ENCODE measurements at regions not wholly inside any gene's neighbourhood (a gene's known extent, or its start where the extent isn't known, plus 50 kb on each side); places are given as distances from the start of the nearest gene placed in this dataset.
A peak's percentile ranks its signal among the peaks of the same experiment; 100 is the strongest.

GRCh38 chr13:76745261-76746200, 140.7 kb downstream of the KCTD12 start:
- DNase-seq, result no peak

DNA sequence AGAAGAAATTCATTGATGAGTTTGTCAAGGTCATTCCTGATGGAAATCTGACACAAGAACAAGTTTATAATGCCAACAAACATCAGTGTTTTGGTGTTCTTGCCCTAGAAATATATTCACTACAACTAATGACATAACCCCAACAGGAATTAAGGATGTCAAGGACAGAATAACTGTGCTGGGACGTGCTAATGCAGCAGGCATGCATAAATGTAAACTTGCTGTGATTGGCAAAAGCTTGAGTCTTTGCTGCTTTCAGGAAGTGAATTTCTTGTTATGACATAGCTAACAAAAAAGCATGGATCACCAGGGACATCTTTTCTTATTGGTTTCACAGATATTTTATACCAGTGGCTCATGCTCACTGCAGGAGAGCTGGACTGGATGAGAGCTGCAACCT, 144.6 kb downstream of the KCTD12 start:
- no peak for DNase-seq

GRCh38 chr13:76741046-76741445, 145.2 kb downstream of the KCTD12 start:
- DNase-seq, result no peak

DNA sequence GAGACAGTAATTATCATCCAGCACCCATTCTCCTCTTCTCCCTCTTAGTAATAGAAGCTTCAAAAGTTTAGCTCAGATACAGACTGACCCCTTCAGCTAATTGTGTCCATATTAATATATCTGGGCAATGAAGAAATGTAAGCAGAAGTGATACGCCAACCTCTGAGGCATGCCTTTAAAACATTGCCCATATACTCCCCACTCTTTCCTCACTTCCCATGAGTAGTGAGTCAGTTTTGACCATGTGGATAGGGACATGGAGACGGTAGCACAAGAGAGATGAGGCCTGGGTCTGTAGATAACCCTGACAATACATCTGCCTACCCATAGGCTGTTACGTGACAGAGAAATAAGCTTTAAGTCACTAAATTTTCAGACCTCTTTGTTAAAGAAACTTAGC, 147.6 kb downstream of the KCTD12 start:
- no peak for DNase-seq

DNA sequence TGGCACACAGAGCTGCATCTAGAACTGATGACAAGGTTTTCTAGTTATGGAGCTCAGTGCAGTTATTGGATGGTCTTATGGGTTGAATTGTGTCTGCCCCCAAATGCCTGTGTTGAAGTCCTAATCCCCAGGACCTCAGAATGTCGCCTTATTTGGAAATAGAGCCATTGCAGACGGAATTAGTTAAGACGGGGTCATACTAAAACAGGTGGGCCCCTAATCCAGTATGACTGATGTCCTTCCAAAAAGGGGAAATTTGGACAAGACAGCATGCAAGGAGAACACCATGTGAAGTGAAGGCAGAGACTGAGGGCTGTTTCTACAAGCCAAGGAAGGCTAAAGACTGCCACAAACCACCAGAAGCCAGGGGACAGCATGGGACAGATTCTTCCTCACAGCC, 148.7 kb downstream of the KCTD12 start:
- DNase-seq, result no peak

GRCh38 chr13:76735641-76736040, 150.6 kb downstream of the KCTD12 start:
- no peak for DNase-seq

DNA sequence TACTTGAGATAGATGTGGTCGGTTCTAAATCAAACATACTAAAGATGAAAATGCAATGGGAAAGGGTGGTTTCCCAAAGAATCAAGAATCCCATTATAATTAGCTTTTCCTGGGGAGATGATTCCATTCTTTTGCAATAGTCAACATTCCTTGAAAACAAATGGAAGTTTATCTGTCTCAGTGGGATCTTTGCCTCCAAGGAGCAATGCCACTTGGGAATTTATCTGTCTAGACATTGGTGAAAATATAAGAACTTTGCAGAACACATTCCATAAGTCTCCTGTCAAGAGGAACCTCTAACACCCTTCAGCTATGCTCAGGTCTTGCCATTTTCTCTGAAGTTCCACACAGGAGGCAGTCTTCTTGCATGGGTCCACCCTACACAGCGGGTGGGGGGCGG, 152.5 kb downstream of the KCTD12 start:
- no peak for DNase-seq

GRCh38 chr13:76732367-76732766, 153.8 kb downstream of the KCTD12 start:
- DNase-seq, result no peak

DNA sequence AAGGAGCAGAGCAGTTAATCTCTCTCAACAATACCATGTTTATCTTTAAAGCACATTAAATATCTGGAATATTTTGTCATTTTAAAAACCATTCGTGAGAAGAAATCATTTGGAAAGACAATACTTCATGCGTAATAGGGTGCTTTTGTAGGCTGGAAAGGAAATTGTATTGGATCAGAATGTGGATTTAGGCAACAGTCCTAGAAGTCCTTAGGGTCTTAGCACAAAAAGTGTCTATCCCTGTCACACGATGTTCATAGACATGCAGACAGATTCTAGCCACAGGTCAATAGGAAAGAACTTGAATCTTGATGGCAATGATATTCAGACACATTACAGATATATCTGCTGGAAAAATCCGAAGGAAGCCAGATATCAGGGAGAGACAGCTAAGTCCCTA, 156.0 kb downstream of the KCTD12 start:
- DNase-seq, result no peak

- DNase-seq, result no peak
Measured at GRCh38 chr13:76729691-76730090, 156.5 kb downstream of the KCTD12 start.

- DNase-seq, result no peak
Measured at GRCh38 chr13:76725896-76726295, 160.3 kb downstream of the KCTD12 start.

GRCh38 chr13:76725211-76725610, 161.0 kb downstream of the KCTD12 start:
- no peak for DNase-seq

GRCh38 chr13:76724421-76724820, 161.8 kb downstream of the KCTD12 start:
- no peak for DNase-seq

DNA sequence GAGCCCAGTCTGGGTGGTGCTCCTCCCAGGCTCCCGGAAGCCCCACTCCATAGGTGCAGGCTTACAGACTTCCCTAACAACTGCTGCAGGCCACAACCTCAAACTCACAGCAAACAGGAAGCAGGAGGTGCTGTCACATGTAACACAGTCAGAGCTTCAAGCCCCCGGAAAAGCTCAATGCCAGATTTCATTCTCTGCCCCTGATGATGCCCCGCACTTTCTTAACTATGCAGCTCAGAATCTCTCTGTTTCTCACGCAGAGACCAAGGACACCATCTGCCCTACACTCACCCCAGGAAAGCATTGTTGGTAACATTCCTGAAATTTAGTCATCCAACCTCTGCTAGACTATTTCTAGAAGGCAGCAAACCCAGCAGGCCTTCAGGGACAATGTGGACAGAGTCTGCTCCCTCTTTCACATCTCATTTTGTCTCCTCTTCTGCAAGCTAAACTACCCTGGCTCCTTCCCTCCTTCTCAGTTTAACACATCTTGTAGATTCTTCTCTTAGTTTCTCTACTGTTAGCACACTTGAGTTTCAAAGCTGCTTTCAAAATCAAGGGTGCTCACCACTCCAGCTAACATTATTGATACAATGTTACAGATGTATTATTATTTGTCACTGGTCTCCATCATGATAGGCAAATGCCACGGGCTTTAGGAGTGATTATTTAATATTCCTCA, 162.5 kb downstream of the KCTD12 start:
- DNase-seq, result peak; percentile 43

GRCh38 chr13:76722782-76723181, 163.4 kb downstream of the KCTD12 start:
- DNase-seq, result no peak

DNA sequence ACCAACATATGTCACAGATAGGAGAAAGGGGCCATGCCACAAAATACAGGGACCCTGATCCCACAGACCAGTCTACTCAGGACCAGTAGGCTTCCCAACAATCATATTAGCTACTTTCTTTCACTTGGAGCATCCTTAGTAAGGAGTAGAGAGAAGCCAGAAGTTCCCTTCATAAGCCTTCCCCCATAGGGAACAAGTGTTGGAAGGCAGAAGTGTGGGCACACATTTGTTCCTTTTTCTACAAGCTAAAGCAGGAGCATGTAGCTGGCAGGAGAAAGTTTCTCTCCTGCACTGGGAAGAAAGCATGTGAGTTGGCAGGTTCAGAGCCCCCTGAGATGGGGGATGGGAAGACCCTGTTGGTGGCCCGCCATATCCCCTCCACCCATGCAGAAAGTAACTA, 165.4 kb downstream of the KCTD12 start:
- no peak for DNase-seq

DNA sequence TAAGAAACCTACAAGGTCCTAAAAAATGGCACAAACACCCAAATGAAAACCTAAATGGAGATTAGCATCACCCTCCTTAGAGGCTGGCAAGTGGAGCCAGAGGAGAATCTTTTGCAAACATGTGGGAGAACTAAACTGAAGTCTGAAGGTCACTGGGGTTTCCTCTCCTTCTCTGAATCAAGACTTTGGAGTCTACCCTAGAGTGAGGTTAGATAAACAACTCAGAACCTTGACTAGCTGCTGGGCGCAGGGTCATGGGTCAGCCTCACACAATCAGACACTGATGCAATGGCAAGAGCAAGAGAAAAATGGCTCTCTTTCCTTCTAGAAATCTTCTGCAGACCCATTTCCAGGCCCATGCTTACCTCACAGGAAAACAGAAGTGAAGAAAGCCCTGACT, 165.8 kb downstream of the KCTD12 start:
- DNase-seq, result no peak

- no peak for DNase-seq
Measured at GRCh38 chr13:76719955-76720354, 166.2 kb downstream of the KCTD12 start.

DNA sequence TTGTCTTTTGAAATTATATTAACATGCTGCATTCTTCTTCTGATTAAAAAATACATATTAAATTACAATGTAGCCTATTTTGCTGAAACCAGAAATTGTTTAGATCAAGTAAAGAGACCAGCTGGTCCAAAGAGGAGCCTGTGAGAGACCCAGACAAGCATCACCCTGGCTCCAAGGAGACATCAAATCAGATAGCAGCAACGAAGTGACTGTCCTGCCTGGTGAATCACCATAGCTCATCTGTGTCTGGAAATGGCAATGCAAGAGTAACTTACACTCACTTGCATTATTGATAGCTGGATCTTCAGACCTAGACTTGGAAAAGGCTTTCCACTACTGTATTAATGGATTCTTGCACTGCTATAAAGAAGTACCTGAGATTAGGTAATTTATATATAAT, 169.1 kb downstream of the KCTD12 start:
- no peak for DNase-seq

GRCh38 chr13:76715621-76716020, 170.6 kb downstream of the KCTD12 start:
- DNase-seq, result peak; percentile 33

- DNase-seq, result no peak
Measured at GRCh38 chr13:76715075-76715474, 171.1 kb downstream of the KCTD12 start.

DNA sequence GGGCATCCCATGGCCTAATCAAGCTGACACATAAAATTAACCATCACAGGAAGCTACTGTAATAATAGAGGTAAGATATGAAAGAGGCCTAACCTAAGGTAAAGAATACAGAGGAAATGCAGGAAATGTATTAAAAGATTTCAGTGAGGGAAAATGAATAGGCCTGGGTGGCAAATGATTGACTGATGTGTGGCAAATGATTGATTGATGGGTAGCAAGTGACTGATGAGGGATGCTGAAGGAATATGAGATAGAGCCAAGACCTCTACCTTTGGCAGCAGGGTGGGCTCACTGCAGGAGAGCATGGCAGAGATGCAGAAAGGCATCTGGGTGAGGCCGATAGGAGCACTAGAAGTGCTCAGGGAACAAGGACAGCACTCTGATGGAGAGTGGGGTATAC, 172.9 kb downstream of the KCTD12 start:
- no peak for DNase-seq

GRCh38 chr13:76711550-76712182, 174.5 kb downstream of the KCTD12 start:
- peak; percentile 70 for DNase-seq

DNA sequence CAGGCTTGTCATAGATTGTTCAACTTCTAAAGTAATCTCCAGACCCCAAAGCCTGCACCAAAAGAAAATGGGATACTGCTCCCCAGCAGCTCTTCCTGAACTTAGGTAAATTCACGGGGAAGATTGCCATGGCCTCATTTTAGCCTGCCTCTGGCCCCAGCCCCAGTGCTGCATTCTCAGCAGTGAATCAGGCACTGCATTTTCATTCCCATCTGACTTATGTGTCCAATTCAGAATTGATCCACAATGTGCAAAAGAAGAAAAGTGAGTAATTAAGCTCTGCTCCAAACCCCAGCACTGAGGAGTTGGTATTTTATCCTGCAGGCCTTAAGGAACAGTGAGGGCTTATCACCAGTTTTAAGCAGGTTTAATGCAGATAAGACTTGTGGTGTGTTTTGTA, 176.4 kb downstream of the KCTD12 start:
- DNase-seq, result no peak
